Spleen (tissue), 11 donors: ENCODE measurements at regions not wholly inside any gene's neighbourhood (a gene's known extent, or its start where the extent isn't known, plus 50 kb on each side); places are given as distances from the start of the nearest gene placed in this dataset.
"Not testable (repeated sequence)": the region's sequence is repeated elsewhere in the genome, so short reads cannot be mapped to it uniquely, and the experiment has no call there.

Experiments used
- DNase-seq: peaks from one replicate; pipeline ENCODE4 v3.0.0-alpha.2; 2020
- H3K27ac ChIP-seq, 8 donors: fragments of 200-600 bp; sonication (generic) in 7 of 8; 1 replicate in 4 of 8; 2 replicates in 4 of 8; pipeline versions ENCODE4 v1.5.0 to v1.8.0; 2016 to 2021; ENCODE audit warnings: inconsistent platforms in 4 of 8, mild to moderate bottlenecking in 4 of 8, moderate library complexity in 1 of 8
- H3K27me3 ChIP-seq, 7 donors: fragments of 200-600 bp; sonication (generic) in 6 of 7; replicated peaks in 1 of 7; 1 replicate in 4 of 7; 2 replicates in 3 of 7; pipeline versions ENCODE4 v1.5.0 to v1.8.0; 2016 to 2021; ENCODE audit warnings: inconsistent platforms in 3 of 7, mild to moderate bottlenecking in 1 of 7
- H3K36me3 ChIP-seq, 6 donors: fragments of 200-600 bp; sonication (generic) in 5 of 6; 1 replicate in 4 of 6; 2 replicates in 2 of 6; pipeline versions ENCODE4 v1.5.0 to v1.8.0; 2016 to 2021; ENCODE audit warnings: inconsistent platforms in 2 of 6
- H3K4me1 ChIP-seq, 6 donors: fragments of 200-600 bp; sonication (generic) in 5 of 6; 1 replicate in 3 of 6; 2 replicates in 3 of 6; pipeline versions ENCODE4 v1.5.0 to v1.8.0; 2016 to 2021; ENCODE audit warnings: inconsistent platforms in 3 of 6
- H3K4me3 ChIP-seq, 8 donors: fragments of 200-600 bp; sonication (generic) in 7 of 8; 1 replicate in 4 of 8; 2 replicates in 4 of 8; pipeline versions ENCODE4 v1.5.0 to v1.8.0; 2016 to 2021; ENCODE audit warnings: inconsistent platforms in 4 of 8, mild to moderate bottlenecking in 4 of 8, moderate library complexity in 2 of 8
- H3K9me3 ChIP-seq, 8 donors: fragments of 200-600 bp; sonication (generic) in 7 of 8; 1 replicate in 4 of 8; 2 replicates in 4 of 8; pipeline versions ENCODE4 v1.5.0 to v1.8.0; 2016 to 2021; ENCODE audit warnings: inconsistent platforms in 4 of 8
- WGBS, 5 donors: extraction: QIAGEN DNeasy Blood & Tissue Kit in 3 of 5; methylation state at CpG; one replicate each; pipeline versions ENCODE4 v1.1.5 to v1.1.7; 2013 to 2018; 5-methylcytosine and 5-hydroxymethylcytosine counted together
- intact Hi-C: fragments of 100-400 bp; cut with DNase I; formaldehyde crosslinking; loops from one replicate; pipeline ENCODE4 v1.15.0; 2023; ENCODE audit warnings: low total_unique reads
- donor health status: healthy with polysubstance abuse.
- donor health status: DM: no; HTN: no; CAD: no; lungs with moderate emphysema.
- donor health status: DM: no; HTN: no; CAD: no.
- donor health status: Bipolar disorder and iron deficiency.
- donor health status: healthy.
- donor health status: DM: no; HTN: no; CAD: no.
- donor health status: DM: yes; HTN: yes; CAD: no.

DNA sequence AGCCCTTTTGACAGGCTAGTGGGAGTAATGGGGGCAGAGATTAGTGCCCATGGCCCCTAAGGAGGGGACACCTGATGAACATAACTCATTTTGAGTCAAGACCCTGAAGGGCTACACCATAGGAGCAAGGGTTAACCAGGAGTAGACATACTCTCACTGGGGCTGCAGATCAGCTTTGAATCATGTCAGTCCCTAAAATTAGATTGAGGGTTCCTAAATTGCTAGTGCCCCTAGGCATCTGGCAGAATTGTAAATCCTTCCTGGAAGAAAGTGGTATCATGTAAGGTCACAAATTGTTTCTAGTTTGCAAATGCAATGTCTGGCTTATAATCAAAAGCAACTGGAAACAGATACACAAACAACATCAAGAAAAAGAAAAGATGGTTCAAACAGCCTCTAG, 52.1 kb upstream of the LRRC37A2 start:
- H3K36me3 ChIP-seq, H3K27me3 ChIP-seq, H3K27ac ChIP-seq, H3K9me3 ChIP-seq, intact Hi-C loops, H3K4me3 ChIP-seq, H3K4me1 ChIP-seq, DNase-seq: not testable (repeated sequence)

DNA sequence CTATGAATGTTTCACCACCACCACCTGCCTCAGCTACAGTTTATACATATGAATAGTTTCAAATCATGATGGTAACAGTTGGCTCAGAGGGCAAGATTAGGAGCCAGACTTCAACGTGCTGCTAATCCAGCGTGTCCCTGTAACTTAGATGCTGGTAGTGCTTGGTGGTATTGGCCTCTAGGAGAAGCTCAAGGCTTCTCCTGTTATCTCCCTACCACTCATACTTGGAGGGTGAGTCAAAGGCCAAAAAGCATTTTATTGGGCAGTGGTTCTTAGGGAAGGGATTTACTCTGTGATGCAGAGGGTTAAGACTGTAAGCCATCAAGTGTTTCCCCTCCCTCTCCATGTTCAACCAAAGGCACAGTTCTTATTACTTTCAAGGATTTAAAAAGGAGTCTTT, 57.2 kb upstream of the LRRC37A2 start:
- H3K27me3 ChIP-seq, intact Hi-C loops, H3K9me3 ChIP-seq, H3K4me1 ChIP-seq, H3K4me3 ChIP-seq, DNase-seq, H3K36me3 ChIP-seq, H3K27ac ChIP-seq: not testable (repeated sequence)
- no CpG with 5 or more reads among the region's 2 CpGs for WGBS, 5 donors

DNA sequence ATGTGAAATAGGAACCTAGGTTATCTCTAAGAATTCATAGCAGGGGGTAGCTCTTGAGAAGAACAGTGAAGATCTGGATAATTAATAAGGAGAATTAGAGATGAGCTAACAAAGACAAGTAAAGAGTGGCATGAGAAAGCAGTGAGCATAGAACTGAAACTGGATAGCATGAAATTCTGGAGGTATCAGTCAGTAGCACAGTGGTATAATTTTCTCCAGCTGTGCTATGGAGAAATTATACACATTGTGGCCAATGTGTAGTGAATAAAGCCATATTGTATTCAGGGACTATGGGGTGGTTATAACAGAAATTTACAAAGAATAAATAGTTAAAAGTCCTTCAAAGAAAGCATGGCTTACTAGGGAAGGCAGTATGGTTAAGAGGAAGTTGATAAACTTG, 57.7 kb upstream of the LRRC37A2 start:
- intact Hi-C loops, DNase-seq, H3K9me3 ChIP-seq, H3K4me1 ChIP-seq, H3K27me3 ChIP-seq, H3K4me3 ChIP-seq, H3K27ac ChIP-seq, H3K36me3 ChIP-seq: not testable (repeated sequence)

DNA sequence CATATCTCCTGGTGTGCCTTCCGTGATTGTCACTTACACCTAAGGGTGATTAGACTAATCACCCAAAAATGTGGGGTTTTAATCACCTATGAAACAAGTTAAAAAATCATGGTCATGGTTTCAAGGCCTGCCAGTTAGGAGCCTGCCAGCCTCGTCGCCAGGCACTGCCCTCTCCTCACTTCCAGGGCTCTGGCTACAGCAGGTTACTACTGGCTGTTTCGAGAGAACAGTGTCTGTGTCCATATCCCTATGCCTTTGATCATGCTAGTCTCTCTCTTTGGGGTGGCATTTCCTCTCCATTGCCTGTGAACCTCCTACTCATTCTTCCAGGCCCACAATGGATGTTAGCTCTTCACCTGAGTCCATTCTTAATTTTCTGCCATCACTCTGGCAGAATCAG, 59.2 kb upstream of the LRRC37A2 start:
- H3K4me1 ChIP-seq, H3K36me3 ChIP-seq, H3K9me3 ChIP-seq, H3K27me3 ChIP-seq, H3K27ac ChIP-seq, DNase-seq, intact Hi-C loops, H3K4me3 ChIP-seq: not testable (repeated sequence)
- no CpG with 5 or more reads among the region's 4 CpGs for WGBS, 5 donors

DNA sequence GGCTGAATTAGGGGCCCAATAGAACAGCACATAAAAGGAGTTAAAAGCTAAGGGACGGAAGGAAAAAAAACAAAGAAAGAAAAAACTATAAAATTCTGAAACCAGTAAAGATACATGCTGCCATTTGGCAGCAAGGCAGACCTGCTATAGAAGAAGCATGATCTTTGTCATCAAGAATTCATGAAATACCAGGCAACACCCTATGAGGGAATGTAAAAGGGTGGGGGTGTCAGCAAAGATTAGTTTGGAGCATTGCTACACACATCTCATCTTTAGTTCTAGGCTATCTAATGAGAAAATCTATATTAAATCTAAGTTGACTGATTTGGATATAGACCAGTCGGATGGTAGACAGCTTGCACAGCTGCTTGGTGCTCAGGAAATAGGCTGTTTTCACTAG, 66.4 kb upstream of the LRRC37A2 start:
- DNase-seq, result not testable (repeated sequence)
- no CpG with 5 or more reads among the region's 2 CpGs for WGBS, 5 donors

DNA sequence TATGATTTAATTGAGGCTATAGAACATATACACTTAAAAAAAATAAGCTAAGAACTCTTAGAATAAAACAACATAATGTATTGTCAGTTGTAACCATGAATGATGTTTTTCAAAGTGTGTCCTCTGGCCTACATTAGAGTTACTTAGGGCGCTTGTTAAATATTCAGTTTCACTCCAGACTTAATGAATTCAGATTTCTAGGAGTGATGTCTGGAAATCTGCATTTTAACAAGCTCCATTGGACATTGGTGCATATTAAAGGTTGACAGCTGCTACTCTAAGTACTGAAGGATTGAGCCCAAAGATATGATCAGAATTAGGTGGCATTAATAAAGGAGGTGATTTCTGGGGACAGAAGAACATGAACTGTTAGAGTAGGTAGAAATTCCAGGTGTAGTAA, 66.9 kb upstream of the LRRC37A2 start:
- no CpG with 5 or more reads among the region's 1 CpG for WGBS, 5 donors
- H3K4me1 ChIP-seq, DNase-seq, H3K9me3 ChIP-seq, intact Hi-C loops, H3K27ac ChIP-seq, H3K4me3 ChIP-seq, H3K36me3 ChIP-seq, H3K27me3 ChIP-seq: not testable (repeated sequence)

More for the DNA sequence above, 66.4 kb upstream of the LRRC37A2 start:
- H3K36me3 ChIP-seq, H3K27ac ChIP-seq, H3K4me1 ChIP-seq, H3K27me3 ChIP-seq, H3K9me3 ChIP-seq, intact Hi-C loops, H3K4me3 ChIP-seq: not testable (repeated sequence)

DNA sequence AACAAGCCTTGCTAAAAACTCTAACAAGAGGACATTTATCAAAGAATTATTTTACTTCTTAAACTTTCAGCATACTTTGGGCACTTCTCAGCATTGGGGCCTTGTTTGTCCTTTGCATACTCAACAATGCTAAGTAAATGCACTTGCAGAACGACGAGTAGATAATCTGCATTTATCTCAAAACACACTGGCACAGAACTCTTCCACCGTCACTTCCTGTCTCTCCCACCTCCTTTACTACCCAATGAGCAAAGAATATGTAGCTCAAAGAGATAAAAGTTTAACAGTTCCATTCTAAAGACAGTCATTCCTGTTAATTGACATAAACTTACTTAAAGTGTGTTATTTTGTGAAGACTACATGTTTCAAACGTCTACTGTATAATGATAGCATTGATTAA, 70.1 kb upstream of the LRRC37A2 start:
- not testable (repeated sequence) for H3K9me3 ChIP-seq

DNA sequence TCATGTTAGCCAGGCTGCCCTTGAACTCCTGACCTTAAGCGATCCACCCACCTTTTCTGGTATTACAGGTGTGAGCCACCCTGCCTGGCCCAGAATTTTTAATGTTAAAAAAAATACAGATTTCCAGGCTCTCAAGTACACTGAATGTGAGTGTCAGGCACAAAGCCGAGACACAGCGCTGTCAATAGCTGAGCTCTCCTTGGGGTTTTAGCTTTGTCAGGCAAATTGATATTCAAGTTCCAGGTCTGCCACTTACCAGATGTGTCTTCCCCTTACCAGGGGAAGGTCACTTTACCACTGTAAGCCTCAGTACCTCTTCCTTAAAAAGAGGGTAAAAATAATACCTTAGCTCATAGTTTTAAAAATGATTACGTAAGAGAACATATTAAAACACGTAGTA, 71.6 kb upstream of the LRRC37A2 start:
- H3K36me3 ChIP-seq, H3K27me3 ChIP-seq, H3K4me3 ChIP-seq, H3K27ac ChIP-seq, H3K4me1 ChIP-seq, intact Hi-C loops, H3K9me3 ChIP-seq, DNase-seq: not testable (repeated sequence)
- no CpG with 5 or more reads among the region's 5 CpGs for WGBS, 5 donors

More for the DNA sequence above, 70.1 kb upstream of the LRRC37A2 start:
- intact Hi-C loops, H3K4me1 ChIP-seq, H3K27ac ChIP-seq, DNase-seq, H3K4me3 ChIP-seq, H3K36me3 ChIP-seq, H3K27me3 ChIP-seq: not testable (repeated sequence)
- no CpG with 5 or more reads among the region's 4 CpGs for WGBS, 5 donors

DNA sequence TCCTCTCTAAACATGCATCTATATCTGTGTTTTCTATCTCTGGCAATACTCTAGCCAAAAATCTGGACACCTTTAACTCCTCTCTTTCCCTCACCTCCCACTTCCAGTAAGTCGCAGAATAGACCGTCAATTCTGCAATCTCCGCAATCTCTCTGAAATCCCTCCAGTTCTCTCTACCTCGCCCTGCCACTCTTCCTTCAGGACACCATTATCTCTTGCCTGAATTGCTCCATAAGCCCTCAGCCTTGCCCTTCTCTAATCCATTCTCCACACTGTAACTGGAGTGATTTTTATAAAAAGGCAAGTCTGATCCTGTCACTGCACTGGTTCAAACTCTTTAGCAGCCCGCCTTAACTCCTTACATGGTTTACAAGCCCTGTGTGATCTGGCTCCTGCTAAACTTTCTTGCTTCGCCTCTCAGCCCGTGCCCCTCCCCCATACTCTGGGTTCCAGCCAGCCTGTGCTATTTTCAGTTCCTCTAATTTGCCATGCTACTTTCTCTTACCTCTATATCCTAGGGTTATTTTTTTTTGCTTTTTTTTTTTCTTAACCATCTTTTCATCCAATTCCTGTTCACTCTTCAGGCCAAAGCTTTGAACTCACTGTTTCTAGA, 73.0 kb upstream of the ARL17B start:
- no CpG with 5 or more reads among the region's 7 CpGs for WGBS, 5 donors
- H3K4me3 ChIP-seq, DNase-seq, intact Hi-C loops, H3K9me3 ChIP-seq, H3K27ac ChIP-seq, H3K27me3 ChIP-seq, H3K4me1 ChIP-seq, H3K36me3 ChIP-seq: not testable (repeated sequence)

DNA sequence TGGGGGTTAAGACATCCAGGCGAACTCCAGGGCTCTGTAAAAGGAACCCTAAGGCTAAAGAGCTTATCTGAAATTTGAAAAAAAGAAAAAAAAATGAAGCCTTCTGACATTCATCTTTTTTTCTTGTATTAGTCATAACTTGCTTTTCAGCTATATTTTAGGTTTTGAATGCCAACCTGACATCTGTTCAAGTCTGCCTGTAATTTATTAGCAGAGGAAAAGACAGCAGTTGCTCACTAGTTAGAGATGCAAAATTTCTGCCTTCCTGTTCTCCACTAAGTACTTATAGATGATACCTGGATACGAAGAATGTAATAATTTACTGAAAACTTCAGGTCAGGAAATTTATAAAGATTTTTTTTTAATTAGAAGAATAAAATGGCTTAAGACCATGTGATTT, 68.7 kb upstream of the ARL17B start:
- H3K4me3 ChIP-seq, DNase-seq, intact Hi-C loops, H3K27me3 ChIP-seq, H3K27ac ChIP-seq, H3K9me3 ChIP-seq, H3K36me3 ChIP-seq, H3K4me1 ChIP-seq: not testable (repeated sequence)
- WGBS, 5 donors, result no CpG with 5 or more reads among the region's 2 CpGs

DNA sequence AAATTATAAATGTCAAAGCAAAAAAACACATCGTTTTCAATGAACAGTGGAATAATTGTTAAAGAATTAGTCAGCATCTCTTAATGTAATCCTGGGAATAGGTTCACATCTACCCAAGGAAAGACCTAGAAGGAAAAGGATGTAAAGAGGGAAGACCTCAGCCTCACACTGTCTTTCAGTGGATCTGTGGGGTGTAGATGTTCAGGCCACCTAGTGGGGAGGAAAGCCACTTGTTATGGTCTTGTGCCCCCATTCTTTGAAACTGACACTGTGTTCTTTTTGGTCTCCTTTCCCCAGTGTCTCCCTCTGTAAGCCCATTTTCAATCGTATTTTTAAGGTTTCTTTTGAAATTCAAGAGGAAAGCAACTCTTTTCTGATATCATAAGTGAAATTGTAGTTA, 68.1 kb upstream of the ARL17B start:
- H3K27ac ChIP-seq, intact Hi-C loops, DNase-seq, H3K4me3 ChIP-seq, H3K9me3 ChIP-seq, H3K27me3 ChIP-seq, H3K4me1 ChIP-seq, H3K36me3 ChIP-seq: not testable (repeated sequence)
- no CpG with 5 or more reads among the region's 2 CpGs for WGBS, 5 donors
